ENCODE measurements at regions not wholly inside any gene's neighbourhood (a gene's known extent, or its start where the extent isn't known, plus 50 kb on each side); places are given as distances from the start of the nearest gene placed in this dataset.
"Not testable (repeated sequence)": the region's sequence is repeated elsewhere in the genome, so short reads cannot be mapped to it uniquely, and the experiment has no call there.

GRCh38 chr7:83306502-83306901, 143.8 kb upstream of the PCLO start:
- no peak for DNase-seq

- no peak for DNase-seq
These were observed 142.3 kb upstream of the PCLO start for GRCh38 chr7:83305027-83305426.

- DNase-seq, result no peak
These were observed 138.7 kb upstream of the PCLO start for GRCh38 chr7:83301416-83301815.

GRCh38 chr7:83290211-83290610, 127.5 kb upstream of the PCLO start:
- no peak for DNase-seq

GRCh38 chr7:83289419-83289993, 126.8 kb upstream of the PCLO start:
- DNase-seq, result no peak

GRCh38 chr7:83280671-83281070, 118.0 kb upstream of the PCLO start:
- DNase-seq, result no peak

- DNase-seq, result no peak
These were observed 113.6 kb upstream of the PCLO start for GRCh38 chr7:83276250-83276649.

GRCh38 chr7:83273699-83274098, 111.0 kb upstream of the PCLO start:
- DNase-seq, result no peak

- DNase-seq, result peak; percentile 34
These were observed 108.8 kb upstream of the PCLO start for GRCh38 chr7:83271212-83272099.

GRCh38 chr7:83270407-83270806, 107.7 kb upstream of the PCLO start:
- no peak for DNase-seq

GRCh38 chr7:83267141-83267631, 104.5 kb upstream of the PCLO start:
- DNase-seq, result peak; percentile 5

- DNase-seq, result not testable (repeated sequence)
These were observed 100.9 kb upstream of the PCLO start for GRCh38 chr7:83263442-83264034.

- no peak for DNase-seq
These were observed 96.4 kb upstream of the PCLO start for GRCh38 chr7:83259064-83259463.

GRCh38 chr7:83248000-83248399, 85.3 kb upstream of the PCLO start:
- no peak for DNase-seq

- not testable (repeated sequence) for DNase-seq
These were observed 56.5 kb upstream of the PCLO start for GRCh38 chr7:83219231-83219630.

GRCh38 chr7:83212883-83213282, 50.2 kb upstream of the PCLO start:
- DNase-seq, result no peak

All from NCI-H774 (cell line).